ENCODE measurements at regions not wholly inside any gene's neighbourhood (a gene's known extent, or its start where the extent isn't known, plus 50 kb on each side); places are given as distances from the start of the nearest gene placed in this dataset.
A peak's percentile ranks its signal among the peaks of the same experiment; 100 is the strongest.

DNA sequence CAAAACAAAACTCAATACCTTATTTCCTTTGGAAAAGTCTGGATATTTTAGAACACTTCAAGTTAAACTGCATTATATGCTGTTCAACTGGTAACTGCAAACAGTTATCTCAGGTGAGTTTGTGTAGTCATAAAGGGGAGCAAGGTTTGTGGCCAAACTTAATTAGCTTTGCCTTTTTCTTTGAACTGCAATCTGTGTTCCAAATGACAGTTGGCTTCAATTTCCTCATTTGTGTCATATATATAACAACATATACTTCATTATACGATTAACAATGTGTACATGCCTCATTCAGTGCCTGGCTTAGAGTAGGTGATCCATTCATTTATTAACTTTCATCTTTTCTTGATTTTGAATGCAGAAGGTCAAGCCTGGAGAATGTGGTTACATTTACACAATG is 55.8 kb downstream of the KCNE4 start:
- H3K27ac ChIP-seq (ENCODE audit: low read depth, low read length): no peak overlapping the region
- no peaks in the 10 kb centered on the region for H3K79me2 ChIP-seq (ENCODE audit: insufficient read depth, low read length)
- H3K36me3 Mint-ChIP-seq (ENCODE audit: low read depth, unreplicated experiment): no peaks in the 10 kb centered on the region
- H3K27me3 Mint-ChIP-seq (ENCODE audit: low read depth, unreplicated experiment): no peaks in the 10 kb centered on the region
- no peak overlapping the region for H3K27ac Mint-ChIP-seq (ENCODE audit: unreplicated experiment)
- H3K36me3 ChIP-seq (ENCODE audit: insufficient read depth, low read length): no peaks in the 10 kb centered on the region
- no peaks in the 10 kb centered on the region for H3K27me3 ChIP-seq (ENCODE audit: insufficient read depth, low read length)
- no peak overlapping the region for H3K4me2 ChIP-seq (ENCODE audit: low read length)
- DNase-seq (ENCODE audit: low read depth) (no peak), FAIRE-seq (no peak)
- H3K9me3 Mint-ChIP-seq (ENCODE audit: unreplicated experiment): peaks cover 1% of the 10 kb centered on the region
- peaks cover 10% of the 10 kb centered on the region for H3K4me1 Mint-ChIP-seq (ENCODE audit: low read depth, unreplicated experiment)
- H2AFZ ChIP-seq (ENCODE audit: low read depth, low read length): no peak overlapping the region
- TF ChIP-seq, protein P1, sequence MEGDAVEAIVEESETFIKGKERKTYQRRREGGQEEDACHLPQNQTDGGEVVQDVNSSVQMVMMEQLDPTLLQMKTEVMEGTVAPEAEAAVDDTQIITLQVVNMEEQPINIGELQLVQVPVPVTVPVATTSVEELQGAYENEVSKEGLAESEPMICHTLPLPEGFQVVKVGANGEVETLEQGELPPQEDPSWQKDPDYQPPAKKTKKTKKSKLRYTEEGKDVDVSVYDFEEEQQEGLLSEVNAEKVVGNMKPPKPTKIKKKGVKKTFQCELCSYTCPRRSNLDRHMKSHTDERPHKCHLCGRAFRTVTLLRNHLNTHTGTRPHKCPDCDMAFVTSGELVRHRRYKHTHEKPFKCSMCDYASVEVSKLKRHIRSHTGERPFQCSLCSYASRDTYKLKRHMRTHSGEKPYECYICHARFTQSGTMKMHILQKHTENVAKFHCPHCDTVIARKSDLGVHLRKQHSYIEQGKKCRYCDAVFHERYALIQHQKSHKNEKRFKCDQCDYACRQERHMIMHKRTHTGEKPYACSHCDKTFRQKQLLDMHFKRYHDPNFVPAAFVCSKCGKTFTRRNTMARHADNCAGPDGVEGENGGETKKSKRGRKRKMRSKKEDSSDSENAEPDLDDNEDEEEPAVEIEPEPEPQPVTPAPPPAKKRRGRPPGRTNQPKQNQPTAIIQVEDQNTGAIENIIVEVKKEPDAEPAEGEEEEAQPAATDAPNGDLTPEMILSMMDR (IDR thresholded peaks at IDR 0.05; ENCODE audit: insufficient read depth, low read depth, low read length): no peak
- no peak for TF ChIP-seq EZH2 (IDR thresholded peaks at IDR 0.05; ENCODE audit: insufficient read depth, low read length)
- no peak overlapping the region for H3K4me3 Mint-ChIP-seq (ENCODE audit: unreplicated experiment)
- H4K20me1 ChIP-seq (ENCODE audit: insufficient read depth, low read length): no peaks in the 10 kb centered on the region
- no peaks in the 10 kb centered on the region for H3K9me3 ChIP-seq (ENCODE audit: insufficient read depth, low read depth, low read length)
- no peak overlapping the region for H3K9ac ChIP-seq (ENCODE audit: low read length)
- H3K4me1 ChIP-seq (ENCODE audit: insufficient read depth, low read length): peaks cover 2% of the 10 kb centered on the region
- H3K4me3 ChIP-seq (ENCODE audit: insufficient read depth, low read depth, low read length): no peak overlapping the region

DNA sequence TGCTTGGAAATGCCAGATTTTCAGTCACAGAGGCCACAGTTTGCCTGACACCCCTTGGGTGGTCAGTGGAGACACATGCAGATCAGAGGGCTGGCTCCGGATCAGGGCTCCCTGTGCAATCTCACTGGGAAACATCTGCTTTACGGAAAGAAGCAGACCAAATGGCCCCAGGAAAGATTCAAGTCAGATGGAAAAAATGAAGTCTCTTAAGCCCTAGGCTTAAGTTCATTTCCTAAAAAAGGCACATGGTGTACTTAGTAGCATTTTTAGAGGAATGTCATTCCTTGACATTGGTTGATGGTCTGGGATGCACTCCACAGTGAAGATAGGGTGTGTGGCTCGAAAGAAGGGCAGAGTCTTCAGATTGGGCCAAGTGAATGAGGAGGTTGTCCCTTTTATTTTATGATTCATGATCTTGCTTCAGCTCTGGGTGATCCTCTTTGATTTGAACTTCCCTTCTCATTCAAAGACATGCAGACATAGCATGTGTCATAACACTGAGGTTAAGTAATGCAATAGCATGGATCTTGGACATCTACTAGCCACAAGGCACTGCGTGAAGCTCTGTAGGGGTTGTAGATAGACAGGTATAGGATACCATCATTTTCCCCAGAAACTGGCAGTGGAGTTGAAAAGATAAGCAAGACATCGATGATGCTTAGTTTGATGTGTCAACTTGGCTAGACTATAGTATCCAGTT is 56.5 kb downstream of the KCNE4 start:
- no peak overlapping the region for H3K4me2 ChIP-seq (ENCODE audit: low read length)

More for the DNA sequence above, 56.5 kb downstream of the KCNE4 start:
- peak; percentile 20 for FAIRE-seq
- Mint-ChIP-seq H3K9me3 (ENCODE audit: unreplicated experiment) (peaks cover 1% of the 10 kb centered on the region), H3K36me3 (ENCODE audit: low read depth, unreplicated experiment) (no peaks in the 10 kb centered on the region), H3K27ac (ENCODE audit: unreplicated experiment) (no peak overlapping the region), H3K27me3 (ENCODE audit: low read depth, unreplicated experiment) (no peaks in the 10 kb centered on the region), H3K4me1 (ENCODE audit: low read depth, unreplicated experiment) (peaks cover 10% of the 10 kb centered on the region), H3K4me3 (ENCODE audit: unreplicated experiment) (no peak overlapping the region)
- H3K4me3 ChIP-seq (ENCODE audit: insufficient read depth, low read depth, low read length): no peak overlapping the region
- TF ChIP-seq, protein P1 (IDR thresholded peaks at IDR 0.05; ENCODE audit: insufficient read depth, low read depth, low read length): no peak
- TF ChIP-seq EZH2 (IDR thresholded peaks at IDR 0.05; ENCODE audit: insufficient read depth, low read length): no peak
- H3K36me3 ChIP-seq (ENCODE audit: insufficient read depth, low read length): no peaks in the 10 kb centered on the region
- H4K20me1 ChIP-seq (ENCODE audit: insufficient read depth, low read length): no peaks in the 10 kb centered on the region
- no peaks in the 10 kb centered on the region for H3K9me3 ChIP-seq (ENCODE audit: insufficient read depth, low read depth, low read length)
- no peak overlapping the region for H3K9ac ChIP-seq (ENCODE audit: low read length)
- DNase-seq (ENCODE audit: low read depth): no peak
- no peak overlapping the region for H3K27ac ChIP-seq (ENCODE audit: low read depth, low read length)
- H3K4me1 ChIP-seq (ENCODE audit: insufficient read depth, low read length): peaks cover 2% of the 10 kb centered on the region
- no peaks in the 10 kb centered on the region for H3K27me3 ChIP-seq (ENCODE audit: insufficient read depth, low read length)
- no peak overlapping the region for H2AFZ ChIP-seq (ENCODE audit: low read depth, low read length)
- no peaks in the 10 kb centered on the region for H3K79me2 ChIP-seq (ENCODE audit: insufficient read depth, low read length)
